MCF 10A (cell line): ENCODE measurements at regions not wholly inside any gene's neighbourhood (a gene's known extent, or its start where the extent isn't known, plus 50 kb on each side); places are given as distances from the start of the nearest gene placed in this dataset.

Experiments
- BruUV-seq: library from RNA; stranded (reverse); fragments of 400-500 nt; replicated peaks from 2 replicates; lab custom pipeline; 2021; lab: Mats Ljungman, UMichigan
- CTCF ChIA-PET: fragments of 300-600 bp; sonication (Branson Sonifier 250); formaldehyde crosslinking; extraction: SDS; loops from one replicate; lab custom pipeline; 2021; ENCODE audit warnings: antibody characterized with exemption, inconsistent platforms; lab: Yijun Ruan, JAX
- POLR2A ChIA-PET: fragments of 300-600, 350-650 bp; sonication (Branson Sonifier 250); formaldehyde crosslinking; extraction: SDS; loops from one replicate; lab custom pipeline; 2020; ENCODE audit warnings: antibody characterized with exemption, inconsistent platforms; lab: Yijun Ruan, JAX
- DNase-seq: peaks from one replicate; pipeline ENCODE4 v3.0.0-alpha.2; 2018; ENCODE audit not compliant: unreplicated experiment
- H3K27ac Mint-ChIP-seq: one replicate; pipeline ENCODE4 v1.8.0; 2022; ENCODE audit warnings: mild to moderate bottlenecking, low read depth, mixed read lengths; ENCODE audit not compliant: unreplicated experiment
- H3K27me3 Mint-ChIP-seq: one replicate; pipeline ENCODE4 v1.8.0; 2022; ENCODE audit warnings: mixed read lengths; ENCODE audit not compliant: insufficient read depth, unreplicated experiment
- H3K36me3 Mint-ChIP-seq: one replicate; pipeline ENCODE4 v1.8.0; 2022; ENCODE audit warnings: mild to moderate bottlenecking, moderate library complexity, mixed read lengths; ENCODE audit not compliant: insufficient read depth, unreplicated experiment
- H3K4me1 Mint-ChIP-seq: one replicate; pipeline ENCODE4 v1.8.0; 2022; ENCODE audit warnings: mixed read lengths; ENCODE audit not compliant: insufficient read depth, unreplicated experiment
- H3K4me3 Mint-ChIP-seq: one replicate; pipeline ENCODE4 v1.8.0; 2022; ENCODE audit warnings: mild to moderate bottlenecking, moderate library complexity, mixed read lengths; ENCODE audit not compliant: unreplicated experiment
- H3K9me3 Mint-ChIP-seq: one replicate; pipeline ENCODE4 v1.8.0; 2022; ENCODE audit warnings: mixed read lengths; ENCODE audit not compliant: unreplicated experiment
- CTCF ChIP-seq: fragments of 200-600 bp; IDR thresholded peaks from one replicate; pipeline ENCODE4 v1.8.0; 2022; ENCODE audit warnings: antibody characterized with exemption, mild to moderate bottlenecking; ENCODE audit not compliant: unreplicated experiment
- intact Hi-C: fragments of 100-400 bp; cut with micrococcal nuclease; formaldehyde crosslinking; loops from 2 replicates; pipeline ENCODE4 v1.14.1; 2022

DNA sequence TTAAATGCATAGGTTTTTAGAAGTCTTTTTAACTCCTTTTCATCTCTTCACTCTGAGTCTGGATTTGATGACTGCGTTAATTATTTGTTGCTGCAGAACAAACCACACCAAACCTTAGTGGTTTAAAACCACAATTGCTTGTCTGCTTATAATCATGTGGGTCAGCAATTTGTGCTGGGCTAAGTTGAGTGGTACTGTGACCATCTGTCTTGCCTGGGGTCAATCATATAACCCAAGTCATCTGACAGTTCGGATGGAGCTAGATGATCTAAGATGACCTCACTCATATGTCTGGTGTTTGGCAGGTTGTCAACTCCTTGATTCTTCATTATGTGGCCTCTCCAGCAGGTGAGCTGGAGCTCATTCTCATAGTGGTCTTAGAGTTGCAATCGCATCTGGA, 219.1 kb upstream of the ELAVL2 start:
- Mint-ChIP-seq H3K4me3 (no peak overlapping the region), H3K27me3 (no peaks in the 10 kb centered on the region), H3K36me3 (no peaks in the 10 kb centered on the region), H3K27ac (no peak overlapping the region), H3K4me1 (no peaks in the 10 kb centered on the region), H3K9me3 (no peaks in the 10 kb centered on the region)
- intact Hi-C loops = no loop called here
- CTCF ChIA-PET = interaction anchor here (0.6 kb wide), 1 partner anchor 19 kb away, joined by 3 read pairs; no protein-coding TSS in a partner anchor
- no TSS peak for BruUV-seq
- no peak for TF ChIP-seq CTCF
- DNase-seq = no peak
- POLR2A ChIA-PET = no interaction called here

- H3K4me1 Mint-ChIP-seq = no peaks in the 10 kb centered on the region
- DNase-seq = no peak
- H3K36me3 Mint-ChIP-seq = no peaks in the 10 kb centered on the region
- no peaks in the 10 kb centered on the region for H3K9me3 Mint-ChIP-seq
- no peak overlapping the region for H3K4me3 Mint-ChIP-seq
- ChIA-PET POLR2A (no interaction called here), CTCF (interaction anchor here (0.6 kb wide), 1 partner anchor 18 kb away, joined by 3 read pairs; no protein-coding TSS in a partner anchor)
- no TSS peak for BruUV-seq
- no peaks in the 10 kb centered on the region for H3K27me3 Mint-ChIP-seq
- intact Hi-C loops = no loop called here
- no peak overlapping the region for H3K27ac Mint-ChIP-seq
- TF ChIP-seq CTCF = no peak
These were observed 218.5 kb upstream of the ELAVL2 start for GRCh38 chr9:24044576-24044975.

DNA sequence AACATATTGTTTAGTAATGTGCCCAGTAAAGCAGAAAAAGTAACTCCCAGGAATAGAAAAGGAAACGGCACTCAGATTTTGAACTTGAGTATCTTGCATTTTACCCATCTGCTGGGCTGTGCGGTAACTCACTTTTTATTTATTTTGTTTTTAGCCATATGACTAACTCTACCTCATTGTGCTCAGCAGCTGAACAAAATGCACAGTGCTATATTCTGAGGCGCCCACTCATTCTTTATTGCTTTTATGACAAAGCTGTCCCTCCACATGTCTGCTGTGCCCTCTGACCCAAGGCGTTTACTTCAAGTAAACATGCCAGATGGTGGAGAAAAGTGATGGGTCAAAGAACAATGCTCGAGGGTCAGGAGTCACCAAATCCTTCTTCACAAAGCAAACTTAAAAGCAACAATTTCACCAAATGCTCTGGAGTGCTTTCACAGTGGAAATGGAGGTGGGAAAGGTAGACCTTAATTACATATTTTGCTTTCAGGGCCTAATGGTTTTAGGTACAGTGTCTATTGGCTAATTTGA, 215.2 kb upstream of the ELAVL2 start:
- no peaks in the 10 kb centered on the region for H3K27me3 Mint-ChIP-seq
- no peak overlapping the region for H3K27ac Mint-ChIP-seq
- POLR2A ChIA-PET = no interaction called here
- CTCF ChIA-PET = no interaction called here
- H3K4me3 Mint-ChIP-seq = no peak overlapping the region
- H3K4me1 Mint-ChIP-seq = no peaks in the 10 kb centered on the region
- intact Hi-C loops = no loop called here
- no peaks in the 10 kb centered on the region for H3K9me3 Mint-ChIP-seq
- no peak for TF ChIP-seq CTCF
- no peaks in the 10 kb centered on the region for H3K36me3 Mint-ChIP-seq
- DNase-seq = no peak
- no TSS peak for BruUV-seq

GRCh38 chr9:24036459-24036858, 210.4 kb upstream of the ELAVL2 start:
- peaks cover 12% of the 10 kb centered on the region for H3K27me3 Mint-ChIP-seq
- no peaks in the 10 kb centered on the region for H3K36me3 Mint-ChIP-seq
- DNase-seq = no peak
- ChIA-PET POLR2A (no interaction called here), CTCF (no interaction called here)
- no peak overlapping the region for H3K27ac Mint-ChIP-seq
- peaks cover 7% of the 10 kb centered on the region for H3K9me3 Mint-ChIP-seq
- intact Hi-C loops = no loop called here
- no TSS peak for BruUV-seq
- TF ChIP-seq CTCF = no peak
- no peaks in the 10 kb centered on the region for H3K4me1 Mint-ChIP-seq
- no peak overlapping the region for H3K4me3 Mint-ChIP-seq
